ENCODE measurements at regions not wholly inside any gene's neighbourhood (a gene's known extent, or its start where the extent isn't known, plus 50 kb on each side); places are given as distances from the start of the nearest gene placed in this dataset.

DNA sequence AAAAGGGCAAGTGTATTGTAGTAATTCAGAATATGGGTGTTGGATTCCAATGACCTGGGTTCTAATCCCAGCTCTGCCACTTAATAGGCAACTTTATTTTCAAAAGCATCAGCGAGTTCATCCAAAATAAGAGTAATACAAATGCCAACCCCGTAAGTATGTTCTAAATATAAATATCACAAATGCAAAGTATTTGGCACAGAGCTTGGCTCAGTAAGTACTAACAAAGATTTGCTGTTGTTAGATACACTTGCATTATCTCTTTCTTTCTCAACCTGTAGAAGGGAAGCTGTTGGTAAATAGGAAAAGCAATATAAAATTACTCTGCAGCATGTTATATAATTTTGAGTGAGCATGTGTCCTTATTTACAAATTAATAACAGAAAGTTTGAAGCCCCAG is 1302.6 kb upstream of the FAM98A start:
- TF ChIP-seq, protein P1, sequence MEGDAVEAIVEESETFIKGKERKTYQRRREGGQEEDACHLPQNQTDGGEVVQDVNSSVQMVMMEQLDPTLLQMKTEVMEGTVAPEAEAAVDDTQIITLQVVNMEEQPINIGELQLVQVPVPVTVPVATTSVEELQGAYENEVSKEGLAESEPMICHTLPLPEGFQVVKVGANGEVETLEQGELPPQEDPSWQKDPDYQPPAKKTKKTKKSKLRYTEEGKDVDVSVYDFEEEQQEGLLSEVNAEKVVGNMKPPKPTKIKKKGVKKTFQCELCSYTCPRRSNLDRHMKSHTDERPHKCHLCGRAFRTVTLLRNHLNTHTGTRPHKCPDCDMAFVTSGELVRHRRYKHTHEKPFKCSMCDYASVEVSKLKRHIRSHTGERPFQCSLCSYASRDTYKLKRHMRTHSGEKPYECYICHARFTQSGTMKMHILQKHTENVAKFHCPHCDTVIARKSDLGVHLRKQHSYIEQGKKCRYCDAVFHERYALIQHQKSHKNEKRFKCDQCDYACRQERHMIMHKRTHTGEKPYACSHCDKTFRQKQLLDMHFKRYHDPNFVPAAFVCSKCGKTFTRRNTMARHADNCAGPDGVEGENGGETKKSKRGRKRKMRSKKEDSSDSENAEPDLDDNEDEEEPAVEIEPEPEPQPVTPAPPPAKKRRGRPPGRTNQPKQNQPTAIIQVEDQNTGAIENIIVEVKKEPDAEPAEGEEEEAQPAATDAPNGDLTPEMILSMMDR (conservative IDR thresholded peaks at IDR 0.05; ENCODE audit: low read length), result no peak
- TF ChIP-seq EZH2phosphoT487 (IDR thresholded peaks at IDR 0.05; ENCODE audit: borderline replicate concordance), result no peak
